Esophagus muscularis mucosa (tissue), 4 donors: ENCODE measurements at regions not wholly inside any gene's neighbourhood (a gene's known extent, or its start where the extent isn't known, plus 50 kb on each side); places are given as distances from the start of the nearest gene placed in this dataset.

ENCODE experiments used
- DNase-seq: peaks from one replicate; pipeline ENCODE4 v3.0.0-alpha.2; 2017; ENCODE audit errors: extremely low spot score
- H3K27ac ChIP-seq, 4 donors: fragments of 200-600 bp; sonication (generic); replicated peaks in 1 of 4; 1 replicate in 3 of 4; 2 replicates in 1 of 4; pipeline ENCODE4 v1.5.1; 2016 to 2019; ENCODE audit warnings: mild to moderate bottlenecking in 1 of 4
- H3K27me3 ChIP-seq, 4 donors: fragments of 200-600 bp; sonication (generic); one replicate each; pipeline versions ENCODE4 v1.5.1 to v1.6.0; 2016 to 2019
- H3K36me3 ChIP-seq, 4 donors: fragments of 200-600 bp; sonication (generic); one replicate each; pipeline ENCODE4 v1.5.1; 2016 to 2019
- H3K4me1 ChIP-seq, 4 donors: fragments of 200-600 bp; sonication (generic); one replicate each; pipeline ENCODE4 v1.5.1; 2016 to 2019
- H3K4me3 ChIP-seq, 4 donors: fragments of 200-600 bp; sonication (generic); 1 replicate in 2 of 4; 2 replicates in 2 of 4; pipeline ENCODE4 v1.5.1; 2016 to 2019; ENCODE audit warnings: mild to moderate bottlenecking in 4 of 4, moderate library complexity in 1 of 4
- H3K9me3 ChIP-seq, 4 donors: fragments of 200-600 bp; sonication (generic); 1 replicate in 3 of 4; 2 replicates in 1 of 4; pipeline ENCODE4 v1.5.1; 2016 to 2019
- EP300 ChIP-seq: sonication (generic); formaldehyde crosslinking; IDR thresholded peaks from one replicate; pipeline ENCODE4 v1.6.1; 2017; ENCODE audit warnings: antibody characterized with exemption
- POLR2A ChIP-seq: fragments of 450-650 bp; IDR thresholded peaks from one replicate; pipeline ENCODE4 v1.6.1; 2017; ENCODE audit warnings: antibody characterized with exemption, moderate library complexity, mild to moderate bottlenecking, low read depth
- POLR2AphosphoS5 ChIP-seq, 2 donors: sonication (generic); formaldehyde crosslinking; IDR thresholded peaks; one replicate each; pipeline ENCODE4 v1.6.1; 2017; ENCODE audit warnings: antibody characterized with exemption in 2 of 2
- WGBS: methylation state at CpG from one replicate; pipeline ENCODE4 v1.1.5; 2018; 5-methylcytosine and 5-hydroxymethylcytosine counted together
- intact Hi-C: fragments of 100-400 bp; cut with DNase I; formaldehyde crosslinking; loops from one replicate; pipeline ENCODE4 v1.15.1; 2023
- TF ChIP-seq, protein P1 (sequence below), 3 experiments: fragments of 200-600 bp in 2 of 3; fragments of 450-650 bp in 1 of 3; sonication (generic) in 2 of 3; IDR thresholded peaks; one replicate each; pipeline ENCODE4 v1.5.1; 2017 to 2019; ENCODE audit warnings: antibody characterized with exemption in 3 of 3, mild to moderate bottlenecking in 2 of 3, moderate library complexity in 1 of 3

DNA sequence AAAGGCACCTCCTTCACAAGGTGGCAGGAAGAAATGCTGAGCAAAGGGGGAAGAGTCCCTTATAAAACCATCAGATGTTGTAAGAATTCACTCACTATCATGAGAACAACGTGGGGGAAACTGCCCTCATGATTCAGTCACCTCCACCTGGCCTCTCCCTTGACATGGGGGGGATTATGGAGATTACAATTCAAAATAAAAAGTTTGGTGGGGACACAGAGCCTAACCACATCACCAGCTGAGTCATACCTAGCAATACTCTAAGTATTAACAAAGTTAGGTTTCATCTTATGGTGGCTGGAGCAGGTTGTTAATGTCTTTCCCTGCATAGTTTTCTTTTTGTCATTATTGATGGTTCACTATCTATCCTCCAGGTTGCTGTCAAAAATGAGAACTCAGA is 113.2 kb upstream of the PPFIA2 start:
- no peak overlapping the region for H3K27ac ChIP-seq
- 69% methylated on average over 1 of the region's 1 CpG for WGBS
- TF ChIP-seq EP300, result no peak
- no peaks in the 10 kb centered on the region for H3K36me3 ChIP-seq
- intact Hi-C loops, result no loop called here
- no peak for DNase-seq
- no peaks in the 10 kb centered on the region for H3K4me1 ChIP-seq
- H3K9me3 ChIP-seq, result no peaks in the 10 kb centered on the region
- no peak overlapping the region for H3K4me3 ChIP-seq
- H3K27me3 ChIP-seq, result no peaks in the 10 kb centered on the region

DNA sequence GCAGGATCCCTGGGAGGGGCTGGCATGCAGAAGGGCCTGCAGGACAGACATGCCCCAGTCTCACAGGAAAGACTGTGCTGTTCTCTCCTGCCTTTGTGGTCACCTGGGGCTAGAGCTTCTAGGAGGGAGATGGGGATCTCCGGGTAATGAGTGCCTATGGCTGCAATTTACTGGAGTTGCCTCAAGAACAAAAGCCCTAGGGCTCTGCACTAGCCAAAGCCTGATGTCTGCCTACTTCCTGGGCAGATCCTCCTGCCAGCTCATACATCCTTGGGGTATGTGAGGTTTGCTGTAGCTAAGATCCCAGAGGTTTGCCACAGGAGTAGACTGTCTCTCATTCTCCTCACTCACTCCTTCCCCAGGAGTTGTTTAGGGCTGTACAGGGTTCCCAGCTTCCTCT is 106.9 kb upstream of the PPFIA2 start:
- Histone ChIP-seq H3K36me3 (no peaks in the 10 kb centered on the region), H3K27ac (no peak overlapping the region), H3K27me3 (no peaks in the 10 kb centered on the region), H3K4me3 (no peak overlapping the region), H3K9me3 (no peaks in the 10 kb centered on the region), H3K4me1 (no peaks in the 10 kb centered on the region)
- intact Hi-C loops, result no loop called here
- no peak for DNase-seq
- WGBS, result 80% methylated on average over 1 of the region's 1 CpG
- TF ChIP-seq EP300, result no peak
- no peak for TF ChIP-seq POLR2AphosphoS5 (IDR thresholded peaks at IDR 0.05)
- no peak for TF ChIP-seq POLR2A
- TF ChIP-seq, protein P1, sequence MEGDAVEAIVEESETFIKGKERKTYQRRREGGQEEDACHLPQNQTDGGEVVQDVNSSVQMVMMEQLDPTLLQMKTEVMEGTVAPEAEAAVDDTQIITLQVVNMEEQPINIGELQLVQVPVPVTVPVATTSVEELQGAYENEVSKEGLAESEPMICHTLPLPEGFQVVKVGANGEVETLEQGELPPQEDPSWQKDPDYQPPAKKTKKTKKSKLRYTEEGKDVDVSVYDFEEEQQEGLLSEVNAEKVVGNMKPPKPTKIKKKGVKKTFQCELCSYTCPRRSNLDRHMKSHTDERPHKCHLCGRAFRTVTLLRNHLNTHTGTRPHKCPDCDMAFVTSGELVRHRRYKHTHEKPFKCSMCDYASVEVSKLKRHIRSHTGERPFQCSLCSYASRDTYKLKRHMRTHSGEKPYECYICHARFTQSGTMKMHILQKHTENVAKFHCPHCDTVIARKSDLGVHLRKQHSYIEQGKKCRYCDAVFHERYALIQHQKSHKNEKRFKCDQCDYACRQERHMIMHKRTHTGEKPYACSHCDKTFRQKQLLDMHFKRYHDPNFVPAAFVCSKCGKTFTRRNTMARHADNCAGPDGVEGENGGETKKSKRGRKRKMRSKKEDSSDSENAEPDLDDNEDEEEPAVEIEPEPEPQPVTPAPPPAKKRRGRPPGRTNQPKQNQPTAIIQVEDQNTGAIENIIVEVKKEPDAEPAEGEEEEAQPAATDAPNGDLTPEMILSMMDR (IDR thresholded peaks at IDR 0.05), result no peak

DNA sequence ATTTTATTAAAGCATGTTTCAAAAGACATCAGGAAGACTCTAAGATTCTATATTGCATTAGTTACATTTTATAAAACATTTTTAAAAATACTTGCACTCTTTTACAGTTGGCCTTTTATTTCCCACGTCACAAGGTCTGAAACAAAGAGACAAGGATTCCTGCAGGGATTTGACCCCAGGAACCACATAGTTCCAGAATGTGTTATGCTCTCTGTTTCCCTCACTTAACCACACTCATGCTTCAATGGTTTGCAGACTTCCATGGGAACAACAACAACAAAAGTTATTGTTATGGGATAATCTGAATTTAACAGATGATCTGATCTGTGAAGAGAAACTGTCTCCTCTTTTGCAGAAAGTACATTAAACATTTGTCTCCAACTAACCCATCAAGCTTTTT is 104.3 kb upstream of the PPFIA2 start:
- Histone ChIP-seq H3K4me3 (no peak overlapping the region), H3K27ac (no peak overlapping the region), H3K36me3 (no peaks in the 10 kb centered on the region), H3K27me3 (no peaks in the 10 kb centered on the region), H3K4me1 (no peaks in the 10 kb centered on the region), H3K9me3 (no peaks in the 10 kb centered on the region)
- TF ChIP-seq POLR2A (no peak), POLR2AphosphoS5 (IDR thresholded peaks at IDR 0.05) (no peak), EP300 (no peak)
- TF ChIP-seq, protein P1 (IDR thresholded peaks at IDR 0.05), result no peak
- 45% methylated on average over 1 of the region's 1 CpG for WGBS
- intact Hi-C loops, result no loop called here
- DNase-seq, result no peak

DNA sequence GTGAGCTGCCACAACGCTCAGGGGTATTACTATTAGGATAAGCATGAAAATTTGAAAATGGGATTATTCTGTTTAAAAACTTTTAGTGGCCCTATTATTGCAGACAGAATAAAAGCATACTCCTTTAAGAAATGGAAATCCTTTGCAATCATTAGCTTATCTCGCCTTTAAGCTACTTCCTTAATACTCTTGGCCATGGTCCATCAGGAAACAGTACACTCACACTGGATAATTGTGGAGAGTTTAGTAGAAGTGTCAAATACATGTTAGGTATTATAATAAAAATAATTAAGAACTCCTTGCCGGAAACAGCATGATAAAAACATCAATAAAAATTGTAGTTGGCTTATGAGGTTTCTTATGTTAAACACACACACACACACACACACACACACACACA is 100.4 kb upstream of the PPFIA2 start:
- no peaks in the 10 kb centered on the region for H3K9me3 ChIP-seq
- 45% methylated on average over 3 of the region's 3 CpGs for WGBS
- TF ChIP-seq, protein P1 (IDR thresholded peaks at IDR 0.05), result no peak
- no peak for TF ChIP-seq POLR2AphosphoS5 (IDR thresholded peaks at IDR 0.05)
- no peak for TF ChIP-seq POLR2A
- no peak for TF ChIP-seq EP300
- H3K4me3 ChIP-seq, result no peak overlapping the region
- no peaks in the 10 kb centered on the region for H3K4me1 ChIP-seq
- DNase-seq, result no peak
- no peak overlapping the region for H3K27ac ChIP-seq
- no peaks in the 10 kb centered on the region for H3K27me3 ChIP-seq
- intact Hi-C loops, result no loop called here
- no peaks in the 10 kb centered on the region for H3K36me3 ChIP-seq

DNA sequence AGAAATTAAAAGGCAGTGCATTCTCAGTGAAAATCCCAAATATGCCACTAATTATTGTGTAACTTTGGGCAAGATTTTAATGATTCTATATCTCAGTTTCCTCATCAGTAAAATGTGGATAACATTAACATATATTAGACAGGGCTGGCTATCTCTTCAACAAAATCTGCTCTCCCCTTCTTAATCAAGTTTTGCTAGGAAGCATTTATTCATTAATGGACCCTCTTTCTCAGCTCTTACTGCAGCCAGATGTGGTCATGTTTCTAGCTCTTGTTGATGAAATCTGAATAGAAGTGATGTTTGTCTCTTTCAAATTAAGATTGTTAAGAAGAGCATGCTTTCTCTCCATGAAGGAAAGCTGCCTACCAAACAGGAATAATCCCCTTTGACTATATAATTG is 84.4 kb upstream of the PPFIA2 start:
- TF ChIP-seq POLR2A, result no peak
- no peak for TF ChIP-seq POLR2AphosphoS5 (IDR thresholded peaks at IDR 0.05)
- TF ChIP-seq, protein P1 (IDR thresholded peaks at IDR 0.05), result no peak
- no peak for TF ChIP-seq EP300
- H3K4me3 ChIP-seq, result no peak overlapping the region
- H3K36me3 ChIP-seq, result no peaks in the 10 kb centered on the region
- H3K9me3 ChIP-seq, result no peaks in the 10 kb centered on the region
- intact Hi-C loops, result no loop called here
- H3K27ac ChIP-seq, result no peak overlapping the region
- H3K4me1 ChIP-seq, result no peaks in the 10 kb centered on the region
- no peaks in the 10 kb centered on the region for H3K27me3 ChIP-seq
- no peak for DNase-seq
